ENCODE measurements at regions not wholly inside any gene's neighbourhood (a gene's known extent, or its start where the extent isn't known, plus 50 kb on each side); places are given as distances from the start of the nearest gene placed in this dataset.

- TF ChIP-seq CTCF (IDR thresholded peaks at IDR 0.05; ENCODE audit: low read depth, low read length, missing input control) (no peak), GABPA (IDR thresholded peaks at IDR 0.05 in 1 of 2, conservative IDR thresholded peaks at IDR 0.05 in 1 of 2) (no peak), REST (IDR thresholded peaks at IDR 0.05) (no peak), RAD21 (IDR thresholded peaks at IDR 0.05) (no peak), JUND (IDR thresholded peaks at IDR 0.05) (no peak), SP1 (IDR thresholded peaks at IDR 0.05) (no peak), YY1 (IDR thresholded peaks at IDR 0.05) (no peak), MAX (IDR thresholded peaks at IDR 0.05) (no peak), ATF3 (IDR thresholded peaks at IDR 0.05) (no peak), FOXA1 (IDR thresholded peaks at IDR 0.05) (no peak), RXRA (IDR thresholded peaks at IDR 0.05) (no peak), EGR1 (IDR thresholded peaks at IDR 0.05; ENCODE audit: low read depth in 2 of 2) (no peak), TAF1 (conservative IDR thresholded peaks at IDR 0.05) (no peak), ZBTB33 (IDR thresholded peaks at IDR 0.05) (no peak)
Observed at GRCh38 chr1:88441022-88441421, 243.1 kb upstream of the PKN2 start.
